SIG-M5 treated with dmso at 0.1 percent for 504 hours (cell line): ENCODE measurements at regions not wholly inside any gene's neighbourhood (a gene's known extent, or its start where the extent isn't known, plus 50 kb on each side); places are given as distances from the start of the nearest gene placed in this dataset.
A peak's percentile ranks its signal among the peaks of the same experiment; 100 is the strongest.
"Not testable (repeated sequence)": the region's sequence is repeated elsewhere in the genome, so short reads cannot be mapped to it uniquely, and the experiment has no call there.

Experiments used
- DNase-seq: peaks from one replicate; lab custom pipeline; 2025; ENCODE audit not compliant: unreplicated experiment; lab: John Stamatoyannopoulos, UW

DNA sequence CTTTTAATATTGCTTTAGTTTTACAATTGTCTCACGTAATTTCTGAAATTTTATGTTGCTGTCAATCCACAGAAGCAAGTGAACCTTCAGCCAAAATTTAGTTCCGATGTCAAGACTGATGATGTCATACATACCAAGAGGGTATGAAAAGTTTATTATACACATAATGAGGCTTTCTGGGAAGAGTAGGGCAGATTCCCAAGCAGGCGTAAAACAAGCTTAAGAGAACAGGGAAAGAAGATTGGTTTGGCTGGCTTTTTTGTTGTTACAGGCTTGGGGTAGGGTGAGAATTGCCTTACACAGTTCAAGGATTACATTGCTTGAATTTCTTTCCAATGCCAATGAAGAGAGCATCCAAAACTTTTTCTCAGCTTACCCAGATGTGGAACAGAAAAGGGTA is 1962.9 kb upstream of the CDH6 start:
- no peak for DNase-seq

DNA sequence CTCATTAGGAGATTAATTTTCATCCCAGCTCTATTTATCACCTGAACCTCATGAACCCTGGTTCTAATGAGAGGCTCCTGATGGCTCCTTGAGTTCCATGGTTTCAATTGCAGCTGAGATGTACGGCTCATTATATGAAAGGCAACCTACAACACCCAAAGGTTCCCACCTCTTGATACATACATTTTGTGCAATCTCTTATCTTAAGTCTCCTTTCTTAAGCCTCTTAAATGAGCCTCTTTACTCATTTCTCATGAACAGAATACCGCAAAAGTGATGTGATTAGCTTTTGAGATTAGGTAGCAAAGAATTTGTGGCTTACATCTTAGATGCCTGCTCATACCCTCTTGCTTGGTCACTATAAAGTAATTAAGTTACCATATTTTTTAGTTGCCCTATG is 1964.0 kb upstream of the CDH6 start:
- DNase-seq: no peak

DNA sequence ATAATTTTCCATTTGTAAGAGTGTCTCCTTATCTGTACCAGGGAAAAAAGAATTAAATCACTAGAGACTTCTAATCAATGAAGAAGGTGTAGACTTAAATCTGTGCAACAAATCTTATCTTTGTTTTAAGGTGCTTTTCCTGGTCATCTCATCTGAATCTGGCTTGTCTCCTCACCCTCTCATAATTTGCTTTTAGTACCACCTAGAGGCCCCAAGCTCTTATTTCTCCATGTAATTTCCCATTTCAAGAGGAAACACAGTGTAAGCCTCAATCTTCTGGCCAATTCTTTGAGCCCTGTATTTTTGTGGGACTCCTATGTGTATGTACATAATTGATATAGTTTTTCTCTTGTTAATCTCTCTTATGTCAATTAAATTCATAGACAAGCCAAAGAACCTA is 1975.3 kb upstream of the CDH6 start:
- DNase-seq: no peak

DNA sequence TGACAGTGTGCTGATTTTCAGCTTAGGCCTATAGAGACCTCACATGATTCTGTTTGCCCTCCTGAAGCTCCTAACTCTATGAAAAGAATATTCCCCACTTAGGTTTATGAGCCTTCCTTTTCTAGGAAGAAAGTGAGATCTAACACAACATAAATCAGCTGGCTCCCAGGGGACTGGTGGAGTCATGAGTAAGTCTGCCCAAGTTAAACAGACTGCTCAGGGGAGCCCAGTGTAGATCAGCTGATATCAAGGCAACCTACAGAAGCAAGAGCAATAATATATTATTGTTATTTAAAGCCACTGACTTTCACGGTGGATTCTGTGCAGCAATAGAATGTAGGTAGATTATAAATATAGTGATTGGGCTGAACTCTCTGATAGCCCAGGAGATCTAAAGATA is 1978.6 kb upstream of the CDH6 start:
- no peak for DNase-seq

DNA sequence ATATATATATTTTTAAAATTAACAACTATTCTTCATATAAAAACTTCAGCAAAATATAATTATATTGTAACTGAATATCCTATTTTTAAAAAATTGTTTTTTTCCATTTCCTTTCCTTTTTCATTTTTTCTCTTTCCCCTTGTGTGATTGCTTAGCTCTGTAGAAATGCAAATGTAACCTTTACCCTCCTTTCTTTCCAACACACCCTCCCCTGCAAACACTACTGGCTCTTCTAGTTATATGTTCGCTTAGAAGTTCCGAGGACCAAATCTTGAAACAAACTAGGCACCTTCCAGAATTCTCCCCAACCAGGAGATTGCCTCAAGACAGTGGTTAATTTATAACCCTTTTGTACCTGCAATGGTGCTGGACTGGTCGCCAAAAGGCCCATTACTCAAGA is 1980.0 kb upstream of the CDH6 start:
- DNase-seq: no peak

DNA sequence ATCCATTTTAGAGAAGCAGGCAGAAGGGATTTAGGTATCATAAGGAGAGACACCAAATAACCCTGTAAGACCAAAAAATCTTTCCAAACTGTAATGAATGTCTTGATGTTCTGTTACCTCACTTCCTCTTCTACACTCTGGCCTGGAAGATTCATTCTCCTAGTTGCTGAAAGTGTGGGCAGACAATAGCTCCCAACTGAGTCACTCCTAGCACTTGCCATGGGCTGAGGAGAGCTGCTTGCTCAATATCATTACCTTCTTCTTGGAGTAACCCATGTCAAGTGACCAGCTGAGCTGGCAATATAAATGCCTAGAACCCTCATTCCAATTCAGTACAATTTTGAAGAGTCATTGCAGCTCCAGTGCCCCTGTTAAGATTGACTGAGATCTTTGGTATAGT is 1985.5 kb upstream of the CDH6 start:
- DNase-seq: peak; percentile 48

DNA sequence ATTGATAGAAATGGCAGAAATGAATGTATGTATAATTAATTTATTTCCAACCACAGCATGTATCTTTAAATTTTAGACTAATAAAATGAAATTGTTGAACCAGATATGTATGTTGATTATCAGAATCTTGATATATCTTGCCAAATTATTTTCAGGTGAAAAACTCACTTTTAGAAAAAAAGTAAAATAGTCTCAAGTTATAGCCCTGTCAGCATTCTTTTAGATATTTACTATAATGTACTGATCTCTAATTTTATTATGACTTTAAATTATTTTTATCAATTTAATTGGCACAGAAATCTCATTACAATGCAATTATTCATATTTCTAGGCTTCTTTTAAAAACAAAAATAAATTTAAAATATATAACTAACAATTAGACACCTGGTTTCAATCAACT is 1990.4 kb upstream of the CDH6 start:
- DNase-seq: no peak

DNA sequence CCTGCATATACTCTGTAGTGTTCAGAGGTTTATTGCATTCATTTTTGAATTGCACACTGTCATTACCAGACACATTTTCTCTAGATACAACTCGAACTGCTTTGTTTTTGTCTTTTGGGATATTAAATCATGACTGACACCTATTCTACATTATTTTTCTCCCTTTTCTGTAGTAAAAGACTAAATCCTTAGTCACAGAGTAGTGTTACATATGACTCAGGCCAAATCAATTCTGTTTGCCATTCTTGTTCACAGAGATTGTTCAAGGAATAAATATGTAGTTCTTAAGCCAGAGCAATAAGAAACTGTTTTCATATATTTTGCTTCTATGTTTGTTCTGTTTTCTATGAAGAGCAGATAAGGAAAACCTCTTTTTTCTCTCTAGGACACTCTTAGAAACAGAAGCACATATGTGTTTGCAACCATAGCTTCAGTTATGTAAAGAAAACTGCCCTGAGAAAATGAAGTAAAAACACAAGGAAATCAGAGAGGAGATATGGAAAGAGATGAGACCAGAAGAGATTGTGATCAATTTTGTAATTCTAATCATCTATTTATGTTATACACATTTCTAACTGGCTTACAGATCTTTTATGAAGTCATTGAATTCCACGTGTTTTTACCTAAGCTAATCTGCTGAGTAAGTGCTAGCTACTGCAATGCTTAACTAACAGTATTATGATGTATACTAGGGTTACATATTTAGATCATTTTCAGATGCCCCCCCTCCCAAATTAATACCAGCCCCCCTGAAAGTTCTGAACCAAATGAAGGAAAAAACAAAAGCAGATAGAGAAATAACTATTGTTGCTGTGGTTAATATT is 1995.6 kb upstream of the CDH6 start:
- no peak for DNase-seq

DNA sequence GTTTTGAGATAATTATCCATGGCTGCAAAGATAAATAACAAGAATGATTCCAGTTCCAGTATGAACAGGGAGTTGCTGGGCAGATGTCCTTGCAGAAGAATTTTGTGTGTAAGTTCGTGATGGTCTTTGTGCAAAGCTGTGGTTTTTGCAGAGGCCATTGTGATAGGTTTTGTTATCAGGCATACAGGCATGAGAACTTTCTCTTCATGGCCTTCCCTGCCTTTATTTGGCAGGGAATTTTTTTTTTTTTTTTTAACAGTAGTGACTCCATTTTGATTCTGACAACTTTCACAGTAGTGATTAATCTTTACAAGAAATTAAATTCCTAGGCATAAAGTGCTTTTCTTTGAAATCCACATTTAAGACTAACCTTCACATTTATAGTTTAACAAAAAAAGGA is 1999.5 kb upstream of the CDH6 start:
- no peak for DNase-seq

DNA sequence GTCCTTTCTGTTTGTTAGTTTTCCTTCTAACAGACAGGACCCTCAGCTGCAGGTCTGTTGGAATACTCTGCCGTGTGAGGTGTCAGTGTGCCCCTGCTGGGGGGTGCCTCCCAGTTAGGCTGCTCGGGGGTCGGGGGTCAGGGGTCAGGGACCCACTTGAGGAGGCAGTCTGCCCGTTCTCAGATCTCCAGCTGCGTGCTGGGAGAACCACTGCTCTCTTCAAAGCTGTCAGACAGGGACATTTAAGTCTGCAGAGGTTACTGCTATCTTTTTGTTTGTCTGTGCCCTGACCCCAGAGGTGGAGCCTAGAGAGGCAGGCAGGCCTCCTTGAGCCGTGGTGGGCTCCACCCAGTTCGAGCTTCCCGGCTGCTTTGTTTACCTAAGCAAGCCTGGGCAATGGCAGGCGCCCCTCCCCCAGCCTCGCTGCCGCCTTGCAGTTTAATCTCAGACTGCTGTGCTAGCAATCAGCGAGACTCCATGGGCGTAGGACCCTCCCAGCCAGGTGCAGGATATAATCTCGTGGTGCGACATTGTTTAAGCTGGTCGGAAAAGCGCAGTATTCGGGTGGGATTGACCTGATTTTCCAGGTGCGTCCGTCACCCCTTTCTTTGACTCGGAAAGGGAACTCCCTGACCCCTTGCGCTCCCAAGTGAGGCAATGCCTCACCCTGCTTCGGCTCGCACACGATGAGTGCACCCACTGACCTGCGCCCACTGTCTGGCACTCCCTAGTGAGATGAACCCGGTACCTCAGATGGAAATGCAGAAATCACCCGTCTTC is 2002.0 kb upstream of the CDH6 start:
- not testable (repeated sequence) for DNase-seq

DNA sequence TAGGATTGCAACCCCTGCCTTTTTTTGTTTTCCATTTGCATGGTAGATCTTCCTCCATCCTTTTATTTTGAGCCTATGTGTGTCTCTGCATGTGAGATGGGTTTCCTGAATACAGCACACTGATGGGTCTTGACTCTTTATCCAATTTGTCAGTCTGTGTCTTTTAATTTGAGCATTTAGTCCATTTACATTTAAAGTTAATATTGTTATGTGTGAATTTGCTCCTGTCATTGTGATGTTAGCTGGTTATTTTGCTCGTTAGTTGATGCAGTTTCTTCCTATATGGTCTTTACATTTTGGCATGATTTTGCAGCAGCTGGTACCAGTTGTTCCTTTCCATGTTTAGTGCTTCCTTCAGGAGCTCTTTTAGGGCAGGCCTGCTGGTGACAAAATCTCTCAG is 2003.1 kb upstream of the CDH6 start:
- not testable (repeated sequence) for DNase-seq

DNA sequence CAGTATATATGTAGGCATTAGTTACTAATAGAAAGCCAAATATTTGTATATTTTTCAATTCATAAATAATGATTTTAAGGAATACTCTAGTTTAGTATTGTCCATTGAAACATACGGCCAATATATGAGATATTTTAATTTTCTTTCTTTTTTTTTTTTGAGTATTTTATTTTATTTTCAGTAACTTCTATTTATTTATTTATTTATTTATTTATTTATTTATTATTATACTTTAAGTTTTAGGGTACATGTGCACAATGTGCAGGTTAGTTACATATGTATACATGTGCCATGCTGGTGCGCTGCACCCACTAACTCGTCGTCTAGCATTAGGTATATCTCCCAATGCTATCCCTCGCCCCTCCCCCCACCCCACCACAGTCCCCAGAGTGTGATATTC is 2007.1 kb upstream of the CDH6 start:
- not testable (repeated sequence) for DNase-seq

DNA sequence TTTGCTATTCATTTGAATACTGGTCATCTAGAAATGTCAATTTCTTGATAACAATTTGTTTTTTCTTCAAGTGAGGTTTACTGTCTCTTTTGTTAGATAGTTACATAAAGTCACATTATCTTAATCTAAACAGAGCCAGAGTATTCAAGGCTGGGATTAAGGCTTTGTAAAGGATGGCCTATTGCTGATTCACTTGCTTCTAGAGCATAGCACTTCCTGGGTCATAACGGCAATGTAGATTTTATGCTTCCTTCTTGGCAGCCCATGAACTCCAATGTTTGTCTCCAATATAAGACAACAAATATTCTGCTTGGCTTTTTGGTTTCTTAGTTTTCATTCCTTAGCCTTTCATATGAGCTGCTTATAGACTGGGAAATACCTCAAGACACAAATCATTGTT is 2007.9 kb upstream of the CDH6 start:
- DNase-seq: no peak

DNA sequence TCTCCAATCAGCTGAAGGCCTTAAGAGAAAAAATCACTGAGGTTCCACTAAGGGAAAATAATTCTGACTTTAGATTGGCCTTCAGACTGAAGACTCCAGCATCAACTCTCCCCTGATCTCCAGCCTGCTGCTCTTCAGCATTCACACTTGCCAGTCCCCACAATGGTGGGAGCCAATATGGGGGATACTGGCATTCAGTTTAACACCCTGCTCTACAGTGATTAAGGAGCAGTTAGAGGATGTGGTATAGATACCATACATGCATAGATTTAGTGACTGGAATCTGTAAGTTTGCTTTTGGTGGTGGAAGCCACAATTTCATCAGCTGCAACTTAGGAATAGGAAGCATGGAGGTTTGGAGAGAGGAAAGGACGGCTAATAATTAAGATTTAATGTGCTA is 2017.7 kb upstream of the CDH6 start:
- DNase-seq: no peak

DNA sequence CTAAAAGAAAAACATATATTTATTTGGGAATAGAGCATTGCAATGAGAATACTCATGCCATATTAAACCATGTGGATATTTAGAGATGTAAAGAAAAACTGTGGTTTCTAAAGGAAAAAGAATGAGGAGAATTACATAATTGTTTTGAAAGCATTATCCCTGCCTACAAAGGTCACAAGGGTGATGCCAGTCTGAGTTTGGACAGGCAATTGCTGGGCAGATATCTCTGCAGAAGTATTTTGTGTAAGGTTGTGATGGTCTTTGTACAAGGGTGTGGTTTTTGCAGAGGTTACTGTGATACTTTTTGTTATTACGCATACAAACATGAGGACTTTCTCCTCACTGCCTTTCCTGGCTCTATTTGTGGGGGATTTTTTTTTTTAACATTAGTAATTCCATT is 2022.9 kb upstream of the CDH6 start:
- DNase-seq: no peak

DNA sequence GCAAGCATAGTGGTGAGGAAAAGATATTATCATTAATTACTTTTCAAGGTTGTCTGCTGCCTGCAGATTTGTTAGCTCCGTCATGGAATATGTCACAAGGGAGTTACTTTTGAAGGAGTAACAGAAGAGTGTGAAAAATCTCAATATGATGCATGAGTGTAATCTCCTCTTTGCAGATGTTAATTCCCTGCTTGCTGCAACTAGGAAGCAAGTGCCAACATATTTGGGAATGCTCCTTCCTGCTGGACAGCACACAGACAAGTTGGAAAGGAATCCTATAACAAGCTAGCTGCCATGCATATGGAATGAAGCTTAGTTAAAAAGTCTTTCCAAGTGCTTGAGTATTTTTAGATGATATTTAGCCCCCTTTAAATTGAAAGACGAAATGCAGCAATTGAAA is 2023.6 kb upstream of the CDH6 start:
- no peak for DNase-seq

DNA sequence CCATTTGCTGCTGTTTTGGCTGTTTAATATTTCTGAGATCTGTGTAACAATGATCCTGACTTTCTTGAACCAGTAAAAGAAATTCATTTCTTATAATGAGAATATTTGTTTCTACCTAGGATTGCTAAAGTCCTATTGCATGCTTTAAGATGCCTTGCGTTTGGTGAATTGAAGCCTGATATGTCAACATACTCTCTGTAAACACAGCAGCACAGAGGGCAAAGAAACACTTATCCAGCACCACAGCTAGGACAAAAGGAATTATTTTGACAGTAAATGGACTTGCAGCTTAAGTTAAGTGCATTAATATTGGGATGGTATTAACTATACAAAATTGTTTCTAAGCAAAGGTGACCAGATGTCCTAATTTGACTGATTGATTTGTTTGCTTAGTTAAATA is 2031.2 kb upstream of the CDH6 start:
- DNase-seq: no peak

DNA sequence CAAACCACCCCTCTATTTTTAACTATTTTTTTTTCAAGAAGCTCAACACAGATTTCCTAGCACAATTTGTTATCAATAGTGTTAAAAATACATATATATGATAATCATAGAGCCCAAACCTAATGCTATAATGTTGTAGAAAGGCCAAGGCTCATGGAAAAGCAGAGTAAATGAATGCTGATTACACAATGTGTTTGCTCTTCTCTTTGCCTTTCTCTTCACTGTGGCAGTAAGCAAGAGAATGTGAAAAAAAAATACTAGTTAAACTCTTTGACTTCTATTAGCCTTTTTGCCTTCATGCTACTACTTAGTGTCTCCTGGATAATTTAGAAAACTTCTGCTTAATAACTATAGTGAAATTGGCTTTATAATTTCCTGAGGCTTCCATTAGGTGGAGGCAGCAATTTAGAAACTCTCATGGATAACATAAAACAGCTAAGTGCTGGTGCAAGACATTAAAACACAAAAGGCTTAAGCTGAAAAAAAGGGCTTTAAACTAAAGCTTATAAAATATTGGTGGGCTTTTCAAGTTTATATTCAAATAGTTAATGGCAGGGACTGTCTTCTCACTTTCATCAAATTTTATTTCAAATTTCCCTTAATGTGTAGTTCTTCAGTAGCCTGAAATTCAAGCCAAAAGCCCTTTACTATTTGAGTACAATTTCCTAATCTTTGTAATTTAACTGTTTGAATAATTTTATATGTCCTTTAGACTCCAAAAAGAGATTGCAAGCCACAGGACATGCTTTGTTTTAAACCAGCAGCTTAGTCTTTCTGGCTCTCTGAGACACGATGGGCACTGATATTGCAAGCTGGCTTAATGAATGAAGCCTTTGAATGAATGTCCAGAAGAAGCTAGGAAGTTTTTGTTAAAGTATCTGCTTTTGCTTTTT is 2031.8 kb upstream of the CDH6 start:
- no peak for DNase-seq

DNA sequence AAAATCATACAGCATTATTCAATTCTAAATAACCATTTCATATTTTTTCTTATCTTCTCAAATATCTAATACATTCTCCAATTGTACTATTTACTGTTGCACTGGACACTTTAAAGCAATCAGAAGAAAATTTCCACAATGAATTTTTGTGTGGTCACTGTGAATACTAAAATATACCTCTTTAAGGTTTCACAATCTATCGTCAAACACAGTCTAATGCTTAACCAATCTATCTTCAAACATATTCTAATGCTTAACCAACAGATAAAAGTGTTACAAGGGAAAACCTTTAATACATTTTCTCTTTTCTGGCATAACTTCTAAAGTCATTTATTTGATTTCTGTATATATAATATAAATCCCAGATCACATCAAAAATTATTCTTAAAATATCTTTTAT is 2035.5 kb upstream of the CDH6 start:
- no peak for DNase-seq

DNA sequence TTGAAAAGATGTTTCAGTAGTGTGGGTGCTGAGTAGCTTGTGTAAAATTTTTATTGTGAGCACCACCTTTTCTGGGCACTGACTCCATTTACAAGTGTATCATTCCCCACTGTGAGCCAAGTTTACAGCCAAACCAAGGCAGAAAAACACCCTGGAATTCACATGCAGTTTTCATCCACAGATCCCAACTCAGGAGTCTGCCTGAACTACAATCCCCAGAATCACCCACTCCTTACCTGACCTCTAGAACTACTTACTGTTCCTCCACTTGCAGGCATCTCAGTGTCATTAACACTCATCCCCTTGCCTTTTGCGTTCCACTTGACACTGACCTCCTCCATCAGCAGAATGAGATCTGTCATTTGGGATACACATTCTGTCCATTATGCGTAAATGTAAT is 2042.6 kb upstream of the CDH6 start:
- DNase-seq: no peak

DNA sequence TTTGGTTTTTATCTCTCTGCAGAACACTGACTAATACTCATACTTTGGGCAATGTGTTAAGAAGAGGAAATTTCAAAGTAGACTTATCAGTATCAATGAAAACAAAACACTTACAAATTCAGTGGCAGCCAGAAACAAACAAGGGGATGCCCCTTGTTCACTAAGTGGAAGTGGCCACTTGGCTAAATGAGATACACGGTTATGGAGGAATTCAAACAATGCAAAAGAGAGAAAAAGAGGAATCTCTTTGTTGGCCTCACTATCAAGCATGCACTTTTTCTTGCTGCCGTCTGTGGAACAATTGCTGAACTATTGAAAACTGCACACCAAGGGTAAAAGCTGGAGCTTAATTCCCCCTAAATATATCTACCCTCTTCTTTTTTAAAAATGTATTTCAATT is 2044.9 kb upstream of the CDH6 start:
- no peak for DNase-seq

DNA sequence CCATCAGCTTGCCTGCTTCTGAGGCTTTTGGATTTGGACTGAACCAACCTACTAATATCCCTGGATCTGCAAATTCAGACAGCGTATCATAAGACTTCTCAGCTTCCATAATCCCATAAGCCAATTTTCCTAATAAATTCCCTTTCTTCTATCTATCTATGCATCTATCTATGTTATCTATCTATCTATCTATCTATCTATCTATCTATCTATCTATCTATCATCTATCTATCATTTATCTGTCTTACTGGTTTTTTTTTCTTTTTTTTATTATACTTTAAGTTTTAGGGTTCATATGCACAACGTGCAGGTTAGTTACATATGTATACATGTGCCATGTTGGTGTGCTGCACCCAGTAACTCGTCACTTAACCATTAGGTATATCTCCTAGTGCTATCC is 2045.4 kb upstream of the CDH6 start:
- DNase-seq: no peak
